ENCODE measurements at regions not wholly inside any gene's neighbourhood (a gene's known extent, or its start where the extent isn't known, plus 50 kb on each side); places are given as distances from the start of the nearest gene placed in this dataset.
"Not testable (repeated sequence)": the region's sequence is repeated elsewhere in the genome, so short reads cannot be mapped to it uniquely, and the experiment has no call there.

DNA sequence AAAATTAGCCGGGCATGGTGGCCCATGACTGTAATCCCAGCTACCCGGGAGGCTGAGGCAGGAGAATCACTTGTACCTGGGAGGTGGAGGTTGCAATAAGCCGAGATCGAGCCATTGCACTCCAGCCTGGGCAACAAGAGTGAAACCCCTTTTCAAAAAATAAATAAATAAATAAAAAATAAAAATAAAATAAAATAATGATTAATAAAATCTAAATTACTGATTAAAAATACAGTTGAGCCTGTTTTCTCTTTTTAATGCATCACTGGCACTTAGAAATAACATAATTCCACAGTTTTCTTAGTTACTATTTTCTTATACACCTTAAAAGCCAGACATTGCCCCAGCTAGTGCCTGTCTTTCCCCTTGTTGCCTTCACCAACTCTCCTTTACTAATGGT lies 922.8 kb upstream of the GJE1 start:
- Histone ChIP-seq H3K27me3 (ENCODE audit: control insufficient read depth, insufficient read depth, low read length) (no peaks in the 10 kb centered on the region), H3K4me3 (ENCODE audit: low read depth, low read length) (no peak overlapping the region), H3K4me1 (ENCODE audit: control insufficient read depth, insufficient read depth, low read length) (no peaks in the 10 kb centered on the region; the same call in 1 of the 2 replicates), H3K36me3 (ENCODE audit: control insufficient read depth, insufficient read depth, low read length) (no peaks in the 10 kb centered on the region), H3K9ac (ENCODE audit: low read length) (no peak overlapping the region), H3K27ac (ENCODE audit: low read depth, low read length) (no peak overlapping the region), H3K9me3 (ENCODE audit: control insufficient read depth, insufficient read depth, low read depth, low read length) (no peaks in the 10 kb centered on the region)

DNA sequence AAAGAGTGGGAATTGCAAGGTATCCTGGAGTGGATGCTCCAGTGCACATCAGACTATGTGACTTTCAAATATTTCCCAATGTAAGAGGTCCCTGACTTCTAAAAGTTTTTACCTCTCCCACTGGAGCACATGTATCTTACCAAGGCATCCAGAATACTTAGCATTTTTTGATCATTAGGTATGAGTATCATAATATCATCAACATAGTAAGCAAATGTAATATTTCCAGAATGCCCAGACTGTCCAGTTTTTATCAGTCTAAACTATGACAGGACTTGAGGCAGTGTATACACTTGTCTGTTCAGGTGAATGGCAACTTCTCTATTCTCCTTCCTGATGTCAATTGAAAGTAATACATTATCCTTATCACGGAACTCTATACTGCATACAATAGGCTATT lies 924.6 kb upstream of the GJE1 start:
- Histone ChIP-seq H3K27me3 (ENCODE audit: control insufficient read depth, insufficient read depth, low read length) (no peaks in the 10 kb centered on the region), H3K4me1 (ENCODE audit: control insufficient read depth, insufficient read depth, low read length) (no peaks in the 10 kb centered on the region; the same call in 1 of the 2 replicates), H3K9me3 (ENCODE audit: control insufficient read depth, insufficient read depth, low read depth, low read length) (no peaks in the 10 kb centered on the region), H3K27ac (ENCODE audit: low read depth, low read length) (no peak overlapping the region), H3K4me3 (ENCODE audit: low read depth, low read length) (no peak overlapping the region), H3K9ac (ENCODE audit: low read length) (no peak overlapping the region), H3K36me3 (ENCODE audit: control insufficient read depth, insufficient read depth, low read length) (no peaks in the 10 kb centered on the region)

DNA sequence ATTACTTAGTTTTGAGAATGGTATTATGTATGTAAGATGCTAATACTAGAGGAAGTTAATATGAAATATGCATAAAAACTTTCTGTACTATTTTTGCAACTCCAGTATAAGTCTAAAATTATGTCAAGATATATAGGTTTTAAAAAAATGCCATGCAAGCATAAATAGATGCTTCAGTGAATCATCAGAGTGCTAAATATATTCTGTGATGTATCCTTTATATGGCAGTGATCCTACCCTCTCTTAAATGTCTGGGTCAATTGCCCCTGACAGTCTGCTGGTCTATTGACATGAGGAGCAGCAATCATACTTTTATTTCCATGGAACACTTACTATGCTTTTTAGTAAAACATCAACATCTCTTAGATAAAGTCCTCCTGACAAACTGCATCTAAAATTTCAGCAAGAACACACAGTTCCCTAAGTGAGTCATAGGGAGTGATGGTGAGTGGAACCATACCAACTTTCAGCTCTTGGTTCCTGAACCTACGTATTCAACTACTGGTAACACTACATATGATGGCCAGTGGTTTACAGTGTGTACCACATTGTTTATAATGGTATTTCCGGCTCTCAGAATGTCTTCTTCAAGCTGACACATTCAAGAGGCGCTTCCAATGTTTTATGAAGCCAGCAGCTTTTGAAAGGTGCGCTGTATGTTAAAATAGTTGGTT lies 928.7 kb upstream of the GJE1 start:
- no peaks in the 10 kb centered on the region for H3K9me3 ChIP-seq (ENCODE audit: control insufficient read depth, insufficient read depth, low read depth, low read length)
- H3K4me3 ChIP-seq (ENCODE audit: low read depth, low read length): no peak overlapping the region
- H3K27me3 ChIP-seq (ENCODE audit: control insufficient read depth, insufficient read depth, low read length): no peaks in the 10 kb centered on the region
- no peaks in the 10 kb centered on the region for H3K36me3 ChIP-seq (ENCODE audit: control insufficient read depth, insufficient read depth, low read length)
- no peaks in the 10 kb centered on the region for H3K4me1 ChIP-seq (ENCODE audit: control insufficient read depth, insufficient read depth, low read length)
- H3K27ac ChIP-seq (ENCODE audit: low read depth, low read length): no peak overlapping the region
- no peak overlapping the region for H3K9ac ChIP-seq (ENCODE audit: low read length)

DNA sequence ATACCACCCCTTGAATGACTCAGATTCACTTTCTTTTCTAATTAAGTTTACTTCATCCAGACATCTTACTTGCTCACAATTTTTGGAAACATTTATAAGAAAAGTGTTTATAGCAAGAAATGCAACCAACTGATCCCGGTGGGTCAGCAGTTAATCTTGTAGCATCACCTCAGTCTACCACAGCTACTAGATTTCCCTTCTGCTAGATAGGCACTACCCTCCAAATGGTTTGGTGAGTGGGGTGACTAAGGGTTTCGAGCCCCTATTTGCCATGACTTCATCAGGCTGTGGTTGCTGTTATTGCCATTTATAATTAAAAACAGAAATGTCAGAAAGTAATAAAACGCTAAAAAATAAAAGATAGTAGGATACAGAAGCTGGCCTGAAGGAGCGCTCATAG lies 930.1 kb upstream of the GJE1 start:
- no peaks in the 10 kb centered on the region for H3K36me3 ChIP-seq (ENCODE audit: control insufficient read depth, insufficient read depth, low read length)
- no peaks in the 10 kb centered on the region for H3K27me3 ChIP-seq (ENCODE audit: control insufficient read depth, insufficient read depth, low read length)
- no peak overlapping the region for H3K27ac ChIP-seq (ENCODE audit: low read depth, low read length)
- H3K4me1 ChIP-seq (ENCODE audit: control insufficient read depth, insufficient read depth, low read length): no peaks in the 10 kb centered on the region
- H3K9me3 ChIP-seq (ENCODE audit: control insufficient read depth, insufficient read depth, low read depth, low read length): no peaks in the 10 kb centered on the region
- H3K9ac ChIP-seq (ENCODE audit: low read length): no peak overlapping the region
- no peak overlapping the region for H3K4me3 ChIP-seq (ENCODE audit: low read depth, low read length)

DNA sequence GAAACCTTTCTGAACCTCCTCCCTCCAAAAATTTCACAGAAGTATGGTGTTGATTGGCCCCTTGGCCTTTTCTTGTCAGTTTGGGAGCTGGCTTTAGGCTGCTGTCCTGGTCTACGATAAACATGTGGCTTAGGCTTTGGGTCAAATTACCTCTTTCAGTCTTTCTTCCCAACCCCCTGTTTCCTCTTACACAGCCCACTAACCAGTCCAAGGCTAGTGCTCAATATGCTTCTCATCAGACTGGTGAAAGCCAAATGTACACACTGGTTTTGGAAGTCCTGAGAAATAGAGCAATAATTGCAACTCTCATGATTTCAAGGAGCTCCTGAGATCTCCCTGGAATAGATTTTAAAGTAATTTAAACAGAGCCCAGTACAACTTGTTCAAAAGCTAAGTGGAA lies 933.7 kb upstream of the GJE1 start:
- no peaks in the 10 kb centered on the region for H3K27me3 ChIP-seq (ENCODE audit: control insufficient read depth, insufficient read depth, low read length)

DNA sequence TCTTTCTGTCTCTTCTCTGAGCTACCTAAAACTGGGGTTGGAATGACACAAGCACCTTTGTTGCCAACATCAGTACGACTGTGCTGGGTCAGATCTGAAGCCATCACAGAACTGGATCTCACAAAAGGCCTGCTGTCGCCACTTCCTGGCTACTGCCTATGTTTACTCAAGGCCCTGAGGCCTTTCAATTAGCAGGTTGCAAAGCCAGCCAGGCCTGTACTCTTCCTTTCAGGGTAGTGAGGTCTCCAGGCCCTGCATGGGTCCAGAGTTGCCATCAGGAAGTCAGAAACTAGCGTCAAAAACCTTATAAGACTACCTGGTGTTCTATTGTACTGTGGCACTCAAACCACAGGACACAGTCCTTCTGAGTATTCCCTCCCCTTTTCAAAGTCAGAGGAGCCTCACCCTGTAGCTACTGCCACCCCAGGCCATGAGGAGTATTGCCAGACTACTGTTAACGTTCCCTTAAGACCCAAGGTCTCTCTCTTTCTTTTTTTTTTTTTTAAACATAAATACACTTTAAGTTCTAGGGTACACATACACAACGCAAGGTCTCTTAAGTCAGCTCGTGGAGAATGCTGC lies 937.4 kb upstream of the GJE1 start:
- Histone ChIP-seq H3K27me3 (ENCODE audit: control insufficient read depth, insufficient read depth, low read length) (no peaks in the 10 kb centered on the region), H3K9me3 (ENCODE audit: control insufficient read depth, insufficient read depth, low read depth, low read length) (peaks cover 19% of the 10 kb centered on the region), H3K4me3 (ENCODE audit: low read depth, low read length) (no peak overlapping the region), H3K36me3 (ENCODE audit: control insufficient read depth, insufficient read depth, low read length) (no peaks in the 10 kb centered on the region), H3K9ac (ENCODE audit: low read length) (no peak overlapping the region), H3K27ac (ENCODE audit: low read depth, low read length) (no peak overlapping the region), H3K4me1 (ENCODE audit: control insufficient read depth, insufficient read depth, low read length) (no peaks in the 10 kb centered on the region)

More for the DNA sequence above, 933.7 kb upstream of the GJE1 start:
- Histone ChIP-seq H3K27ac (ENCODE audit: low read depth, low read length) (no peak overlapping the region), H3K9ac (ENCODE audit: low read length) (no peak overlapping the region), H3K36me3 (ENCODE audit: control insufficient read depth, insufficient read depth, low read length) (no peaks in the 10 kb centered on the region), H3K4me1 (ENCODE audit: control insufficient read depth, insufficient read depth, low read length) (no peaks in the 10 kb centered on the region), H3K9me3 (ENCODE audit: control insufficient read depth, insufficient read depth, low read depth, low read length) (no peaks in the 10 kb centered on the region), H3K4me3 (ENCODE audit: low read depth, low read length) (no peak overlapping the region)

DNA sequence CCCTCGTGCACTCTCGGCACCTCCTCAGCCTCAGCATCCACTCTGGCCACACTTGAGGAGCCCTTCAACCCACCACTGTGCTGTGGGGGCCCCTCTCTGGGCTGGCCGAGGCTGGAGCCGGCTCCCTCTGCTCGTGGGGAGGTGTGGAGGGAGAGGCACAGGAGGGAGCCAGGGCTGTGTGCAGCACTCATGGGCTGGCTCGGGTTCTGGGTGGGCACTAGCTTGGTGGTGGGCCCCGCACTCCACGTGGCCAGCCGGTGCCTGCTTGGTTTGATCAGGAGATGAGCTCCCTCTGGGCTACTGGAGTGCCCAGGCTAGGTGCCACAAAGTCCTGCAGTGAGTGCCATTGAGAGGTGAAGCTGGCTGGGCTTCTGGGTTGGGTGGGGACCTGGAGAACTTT lies 949.4 kb upstream of the GJE1 start:
- Histone ChIP-seq H3K4me3 (ENCODE audit: low read depth, low read length) (no peak overlapping the region), H3K4me1 (ENCODE audit: control insufficient read depth, insufficient read depth, low read length) (no peaks in the 10 kb centered on the region)

DNA sequence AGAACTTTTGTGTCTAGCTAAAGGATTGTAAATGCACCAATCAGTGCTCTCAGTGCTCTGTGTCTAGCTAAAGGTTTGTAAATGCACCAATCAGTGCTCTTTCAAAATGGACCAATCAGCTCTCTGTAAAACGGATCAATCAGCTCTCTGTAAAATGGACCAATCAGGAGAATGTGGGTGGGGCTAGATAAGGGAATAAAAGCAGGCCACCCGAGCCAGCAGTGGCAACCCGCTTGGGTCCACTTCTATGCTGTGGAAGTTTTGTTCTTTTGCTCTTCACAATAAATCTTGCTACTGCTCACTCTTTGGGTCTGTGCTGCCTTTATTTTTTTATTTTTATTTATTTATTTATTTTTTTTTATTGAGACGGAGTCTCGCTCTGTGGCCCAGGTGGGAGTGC lies 957.3 kb upstream of the GJE1 start:
- not testable (repeated sequence) for H3K27me3 ChIP-seq (ENCODE audit: control insufficient read depth, insufficient read depth, low read length); H3K4me1 ChIP-seq (ENCODE audit: control insufficient read depth, insufficient read depth, low read length); H3K9ac ChIP-seq (ENCODE audit: low read length); H3K4me3 ChIP-seq (ENCODE audit: low read depth, low read length); H3K27ac ChIP-seq (ENCODE audit: low read depth, low read length); H3K36me3 ChIP-seq (ENCODE audit: control insufficient read depth, insufficient read depth, low read length)
- peaks cover 17% of the 10 kb centered on the region; the same call in 1 of the 2 replicates for H3K9me3 ChIP-seq (ENCODE audit: control insufficient read depth, insufficient read depth, low read depth, low read length)

More for the DNA sequence above, 949.4 kb upstream of the GJE1 start:
- no peak overlapping the region for H3K27ac ChIP-seq (ENCODE audit: low read depth, low read length)
- H3K36me3 ChIP-seq (ENCODE audit: control insufficient read depth, insufficient read depth, low read length): no peaks in the 10 kb centered on the region
- H3K27me3 ChIP-seq (ENCODE audit: control insufficient read depth, insufficient read depth, low read length): no peaks in the 10 kb centered on the region
- H3K9me3 ChIP-seq (ENCODE audit: control insufficient read depth, insufficient read depth, low read depth, low read length): peaks cover 22% of the 10 kb centered on the region
- H3K9ac ChIP-seq (ENCODE audit: low read length): no peak overlapping the region

DNA sequence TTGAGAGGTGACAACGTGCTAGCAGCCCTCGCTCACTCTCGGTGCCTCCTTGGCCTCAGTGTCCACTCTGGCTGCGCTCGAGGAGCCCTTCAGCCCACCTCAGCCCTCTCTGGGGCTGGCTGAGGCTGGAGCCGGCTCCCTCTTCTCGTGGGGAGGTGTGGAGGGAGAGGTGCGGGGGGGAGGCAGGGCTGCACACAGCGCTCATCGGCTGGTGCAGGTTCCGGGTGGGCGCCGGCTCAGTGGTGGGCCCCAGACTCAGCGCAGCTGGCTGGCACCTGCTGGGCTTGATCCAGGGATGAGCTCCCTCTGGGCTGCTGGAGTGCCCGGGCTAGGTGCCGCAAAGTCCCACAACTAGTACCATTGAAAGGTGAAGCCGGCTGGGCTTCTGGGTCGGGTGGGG lies 957.8 kb upstream of the GJE1 start:
- H3K9ac ChIP-seq (ENCODE audit: low read length): no peak overlapping the region

DNA sequence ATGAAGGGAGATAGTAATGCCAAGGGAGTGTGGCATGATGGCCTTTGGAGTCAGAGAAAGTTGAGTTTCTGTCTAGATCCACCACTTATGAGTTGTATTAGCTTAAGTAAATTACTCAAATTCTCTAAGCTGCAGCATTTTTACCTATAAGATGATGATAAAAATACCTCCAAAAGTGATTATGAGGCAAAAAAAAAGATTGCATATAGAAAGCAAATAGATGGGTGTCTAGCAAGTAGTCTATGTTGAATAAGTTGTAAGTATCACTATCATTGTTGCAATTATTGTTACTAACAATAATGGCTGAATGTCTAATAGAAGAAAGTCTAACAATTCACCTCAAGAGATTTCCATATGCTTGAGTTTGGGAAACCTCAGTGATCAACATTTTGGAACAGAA lies 959.2 kb upstream of the GJE1 start:
- H3K9ac ChIP-seq (ENCODE audit: low read length): no peak overlapping the region
- no peak overlapping the region for H3K27ac ChIP-seq (ENCODE audit: low read depth, low read length)
- no peak overlapping the region for H3K4me3 ChIP-seq (ENCODE audit: low read depth, low read length)

More for the DNA sequence above, 957.8 kb upstream of the GJE1 start:
- H3K36me3 ChIP-seq (ENCODE audit: control insufficient read depth, insufficient read depth, low read length): no peaks in the 10 kb centered on the region
- no peaks in the 10 kb centered on the region for H3K27me3 ChIP-seq (ENCODE audit: control insufficient read depth, insufficient read depth, low read length)
- H3K9me3 ChIP-seq (ENCODE audit: control insufficient read depth, insufficient read depth, low read depth, low read length): peaks cover 17% of the 10 kb centered on the region; the same call in 1 of the 2 replicates
- H3K27ac ChIP-seq (ENCODE audit: low read depth, low read length): no peak overlapping the region
- no peak overlapping the region for H3K4me3 ChIP-seq (ENCODE audit: low read depth, low read length)
- 0 out of 2 replicates have a peak, but pooled peaks cover under 1% of the 10 kb centered on the region for H3K4me1 ChIP-seq (ENCODE audit: control insufficient read depth, insufficient read depth, low read length)

DNA sequence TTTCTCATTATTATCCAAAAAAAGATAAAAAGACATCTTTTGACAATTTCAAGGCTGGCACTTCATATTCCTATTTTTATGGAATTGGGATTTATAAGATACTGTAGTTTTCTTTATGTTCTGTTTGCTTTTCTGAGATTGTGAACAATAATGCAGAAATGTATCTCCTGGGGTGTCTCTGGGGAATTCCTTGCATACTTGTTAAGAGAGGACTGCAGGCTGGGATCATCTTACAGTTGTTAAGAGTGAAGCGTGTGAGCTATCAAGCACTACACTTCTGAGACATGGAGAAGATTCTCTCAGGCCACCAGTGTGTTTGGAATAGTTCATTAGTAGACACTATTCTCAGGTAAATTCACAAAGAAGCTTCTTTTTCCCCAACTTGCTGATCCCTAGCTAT lies 963.3 kb upstream of the GJE1 start:
- peaks cover 17% of the 10 kb centered on the region for H3K4me1 ChIP-seq (ENCODE audit: control insufficient read depth, insufficient read depth, low read length)
- no peak overlapping the region for H3K9ac ChIP-seq (ENCODE audit: low read length)
- no peaks in the 10 kb centered on the region for H3K36me3 ChIP-seq (ENCODE audit: control insufficient read depth, insufficient read depth, low read length)
- H3K27me3 ChIP-seq (ENCODE audit: control insufficient read depth, insufficient read depth, low read length): no peaks in the 10 kb centered on the region
- H3K4me3 ChIP-seq (ENCODE audit: low read depth, low read length): no peak overlapping the region; the same call in 1 of the 2 replicates
- 0 out of 2 replicates have a peak, but pooled peaks cover 9% of the 10 kb centered on the region for H3K9me3 ChIP-seq (ENCODE audit: control insufficient read depth, insufficient read depth, low read depth, low read length)
- no peak overlapping the region; the same call in 1 of the 2 replicates for H3K27ac ChIP-seq (ENCODE audit: low read depth, low read length)

More for the DNA sequence above, 959.2 kb upstream of the GJE1 start:
- H3K4me1 ChIP-seq (ENCODE audit: control insufficient read depth, insufficient read depth, low read length): peaks cover 9% of the 10 kb centered on the region; the same call in 1 of the 2 replicates
- H3K36me3 ChIP-seq (ENCODE audit: control insufficient read depth, insufficient read depth, low read length): no peaks in the 10 kb centered on the region
- H3K9me3 ChIP-seq (ENCODE audit: control insufficient read depth, insufficient read depth, low read depth, low read length): peaks cover 18% of the 10 kb centered on the region; the same call in 1 of the 2 replicates
- H3K27me3 ChIP-seq (ENCODE audit: control insufficient read depth, insufficient read depth, low read length): no peaks in the 10 kb centered on the region
